NCI-H2107 treated with DMSO at 0.1 percent for 48 hours (cell line): ENCODE measurements at regions not wholly inside any gene's neighbourhood (a gene's known extent, or its start where the extent isn't known, plus 50 kb on each side); places are given as distances from the start of the nearest gene placed in this dataset.
"Not testable (repeated sequence)": the region's sequence is repeated elsewhere in the genome, so short reads cannot be mapped to it uniquely, and the experiment has no call there.

Source experiments
- DNase-seq: peaks from one replicate; lab custom pipeline; 2025; ENCODE audit not compliant: unreplicated experiment; lab: John Stamatoyannopoulos, UW

- no peak for DNase-seq
These were observed 207.9 kb downstream of the BMP4 start for GRCh38 chr14:53748691-53749090.

- DNase-seq = no peak
These were observed 211.8 kb downstream of the BMP4 start for GRCh38 chr14:53744857-53745256.

- DNase-seq = no peak
These were observed 213.3 kb downstream of the BMP4 start for GRCh38 chr14:53743371-53743770.

GRCh38 chr14:53742233-53742620 is 214.4 kb downstream of the BMP4 start:
- no peak for DNase-seq

GRCh38 chr14:53741479-53742232 is 215.0 kb downstream of the BMP4 start:
- no peak for DNase-seq

GRCh38 chr14:53740570-53740969 is 216.1 kb downstream of the BMP4 start:
- no peak for DNase-seq

GRCh38 chr14:53735916-53736315 is 220.7 kb downstream of the BMP4 start:
- no peak for DNase-seq

- DNase-seq = no peak
These were observed 233.4 kb downstream of the BMP4 start for GRCh38 chr14:53723221-53723620.

GRCh38 chr14:53719536-53719935 is 237.1 kb downstream of the BMP4 start:
- no peak for DNase-seq

- no peak for DNase-seq
These were observed 240.0 kb downstream of the BMP4 start for GRCh38 chr14:53716578-53716977.

- no peak for DNase-seq
These were observed 241.4 kb downstream of the BMP4 start for GRCh38 chr14:53715193-53715721.

- DNase-seq = no peak
These were observed 242.0 kb downstream of the BMP4 start for GRCh38 chr14:53714495-53715192.

- DNase-seq = not testable (repeated sequence)
These were observed 243.7 kb downstream of the BMP4 start for GRCh38 chr14:53712901-53713300.

GRCh38 chr14:53711205-53711604 is 245.4 kb downstream of the BMP4 start:
- DNase-seq = no peak

GRCh38 chr14:53710615-53711014 is 246.0 kb downstream of the BMP4 start:
- no peak for DNase-seq

- DNase-seq = no peak
These were observed 247.2 kb downstream of the BMP4 start for GRCh38 chr14:53709381-53709780.

GRCh38 chr14:53703457-53703856 is 253.2 kb downstream of the BMP4 start:
- DNase-seq = no peak

- DNase-seq = no peak
These were observed 255.3 kb downstream of the BMP4 start for GRCh38 chr14:53701108-53701875.

- DNase-seq = no peak
These were observed 260.2 kb downstream of the BMP4 start for GRCh38 chr14:53696217-53696965.

- DNase-seq = no peak
These were observed 260.9 kb downstream of the BMP4 start for GRCh38 chr14:53695692-53696214.

GRCh38 chr14:53692885-53693284 is 263.7 kb downstream of the BMP4 start:
- no peak for DNase-seq
